ENCODE measurements at regions not wholly inside any gene's neighbourhood (a gene's known extent, or its start where the extent isn't known, plus 50 kb on each side); places are given as distances from the start of the nearest gene placed in this dataset.

DNA sequence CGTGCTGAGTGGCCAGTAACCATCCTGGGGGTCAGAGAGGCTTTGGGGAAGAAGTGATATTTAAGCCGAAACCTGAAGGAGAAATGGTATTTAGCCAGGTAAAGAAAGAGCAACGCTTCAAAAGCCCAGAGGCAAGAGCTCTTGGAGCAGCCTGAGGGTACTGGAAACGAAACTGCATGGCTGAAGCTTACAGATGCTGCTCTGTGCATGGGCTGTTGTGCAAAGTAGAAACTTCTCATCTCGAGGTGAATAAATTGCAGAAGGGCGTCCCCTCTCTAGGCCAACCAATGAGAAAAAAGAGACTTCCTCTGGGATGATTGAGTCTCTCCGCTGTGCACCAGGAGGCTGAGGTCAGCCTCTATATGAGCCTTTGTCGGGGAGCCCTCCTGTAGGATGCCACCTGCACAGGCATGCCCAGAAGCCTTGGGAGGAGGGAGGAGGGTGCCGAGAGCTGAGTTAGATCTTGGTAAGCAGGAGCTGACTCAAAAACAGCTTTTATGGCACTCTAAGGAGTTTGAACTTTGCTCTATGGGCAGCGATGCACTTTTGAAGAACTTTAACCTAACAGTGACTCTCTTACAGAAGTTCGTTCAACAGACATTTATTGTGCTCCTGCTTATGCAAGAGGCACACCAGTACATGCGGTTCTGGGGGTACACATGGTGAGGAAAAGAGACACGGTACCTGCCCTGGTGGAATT is 61.6 kb upstream of the EDN1 start:
- WGBS: 84% methylated on average over 12 of the region's 13 CpGs
- intact Hi-C loops (cut with DNase I): no loop called here
- TF ChIP-seq POLR2AphosphoS5 (IDR thresholded peaks at IDR 0.05) (no peak), POLR2A (IDR thresholded peaks at IDR 0.05; ENCODE audit: low read depth) (no peak), EP300 (IDR thresholded peaks at IDR 0.05) (no peak)
- TF ChIP-seq, protein P1, sequence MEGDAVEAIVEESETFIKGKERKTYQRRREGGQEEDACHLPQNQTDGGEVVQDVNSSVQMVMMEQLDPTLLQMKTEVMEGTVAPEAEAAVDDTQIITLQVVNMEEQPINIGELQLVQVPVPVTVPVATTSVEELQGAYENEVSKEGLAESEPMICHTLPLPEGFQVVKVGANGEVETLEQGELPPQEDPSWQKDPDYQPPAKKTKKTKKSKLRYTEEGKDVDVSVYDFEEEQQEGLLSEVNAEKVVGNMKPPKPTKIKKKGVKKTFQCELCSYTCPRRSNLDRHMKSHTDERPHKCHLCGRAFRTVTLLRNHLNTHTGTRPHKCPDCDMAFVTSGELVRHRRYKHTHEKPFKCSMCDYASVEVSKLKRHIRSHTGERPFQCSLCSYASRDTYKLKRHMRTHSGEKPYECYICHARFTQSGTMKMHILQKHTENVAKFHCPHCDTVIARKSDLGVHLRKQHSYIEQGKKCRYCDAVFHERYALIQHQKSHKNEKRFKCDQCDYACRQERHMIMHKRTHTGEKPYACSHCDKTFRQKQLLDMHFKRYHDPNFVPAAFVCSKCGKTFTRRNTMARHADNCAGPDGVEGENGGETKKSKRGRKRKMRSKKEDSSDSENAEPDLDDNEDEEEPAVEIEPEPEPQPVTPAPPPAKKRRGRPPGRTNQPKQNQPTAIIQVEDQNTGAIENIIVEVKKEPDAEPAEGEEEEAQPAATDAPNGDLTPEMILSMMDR (IDR thresholded peaks at IDR 0.05): no peak
- no peak overlapping the region for H3K4me3 ChIP-seq
- H3K4me1 ChIP-seq: peaks cover 0 to 5% (median 4%) of the 10 kb centered on the region in 4 donors
- no peaks in the 10 kb centered on the region for H3K9me3 ChIP-seq
- H3K27me3 ChIP-seq: peaks cover 0 to 20% (median 0%) of the 10 kb centered on the region in 4 donors
- no peaks in the 10 kb centered on the region for H3K36me3 ChIP-seq
- H3K27ac ChIP-seq (replicated peaks in 1 of 4): no peak overlapping the region
- DNase-seq (ENCODE audit: extremely low spot score): no peak

DNA sequence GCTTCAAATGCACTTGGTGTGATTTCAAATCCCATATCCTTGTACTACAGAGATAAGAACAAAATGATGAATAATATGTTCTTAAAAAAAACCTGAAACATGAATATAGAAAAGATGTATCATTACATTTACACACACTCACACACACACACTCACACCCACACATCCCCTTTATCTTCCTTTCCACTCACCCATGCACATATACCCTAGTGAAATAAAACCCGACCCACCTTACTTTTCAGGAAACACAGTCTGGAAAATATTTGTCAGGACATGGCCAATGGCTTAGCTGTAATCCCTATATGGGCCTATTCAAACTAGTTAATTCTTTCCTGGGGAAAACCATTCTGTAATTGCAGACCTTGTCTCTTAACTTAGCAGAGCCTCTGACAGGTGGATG is 60.8 kb upstream of the EDN1 start:
- Histone ChIP-seq H3K4me1 (peaks cover 0 to 12% (median 9%) of the 10 kb centered on the region in 4 donors), H3K9me3 (no peaks in the 10 kb centered on the region), H3K36me3 (no peaks in the 10 kb centered on the region), H3K27ac (replicated peaks in 1 of 4) (no peak overlapping the region), H3K27me3 (peaks cover 0 to 20% (median 0%) of the 10 kb centered on the region in 4 donors), H3K4me3 (no peak overlapping the region)
- DNase-seq (ENCODE audit: extremely low spot score): no peak
- intact Hi-C loops (cut with DNase I): no loop called here
- TF ChIP-seq POLR2A (IDR thresholded peaks at IDR 0.05; ENCODE audit: low read depth) (no peak), EP300 (IDR thresholded peaks at IDR 0.05) (no peak), POLR2AphosphoS5 (IDR thresholded peaks at IDR 0.05) (no peak)
- TF ChIP-seq, protein P1 (IDR thresholded peaks at IDR 0.05): no peak
- 87% methylated on average over 1 of the region's 1 CpG for WGBS

- Histone ChIP-seq H3K27me3 (peaks cover 0 to 20% (median 0%) of the 10 kb centered on the region in 4 donors), H3K4me3 (no peak overlapping the region), H3K4me1 (peaks cover 0 to 14% (median 9%) of the 10 kb centered on the region in 4 donors), H3K9me3 (no peaks in the 10 kb centered on the region), H3K36me3 (no peaks in the 10 kb centered on the region), H3K27ac (replicated peaks in 1 of 4) (no peak overlapping the region)
- 88% methylated on average over 6 of the region's 6 CpGs for WGBS
- no peak for DNase-seq (ENCODE audit: extremely low spot score)
- TF ChIP-seq POLR2A (IDR thresholded peaks at IDR 0.05; ENCODE audit: low read depth) (no peak), EP300 (IDR thresholded peaks at IDR 0.05) (no peak), POLR2AphosphoS5 (IDR thresholded peaks at IDR 0.05) (no peak)
- TF ChIP-seq, protein P1 (IDR thresholded peaks at IDR 0.05): no peak
- intact Hi-C loops (cut with DNase I): loop anchor here (10.0 kb wide), 1 partner anchor 646 kb away; no protein-coding TSS in a partner anchor
These were observed 59.6 kb upstream of the EDN1 start for GRCh38 chr6:12230523-12230922.

DNA sequence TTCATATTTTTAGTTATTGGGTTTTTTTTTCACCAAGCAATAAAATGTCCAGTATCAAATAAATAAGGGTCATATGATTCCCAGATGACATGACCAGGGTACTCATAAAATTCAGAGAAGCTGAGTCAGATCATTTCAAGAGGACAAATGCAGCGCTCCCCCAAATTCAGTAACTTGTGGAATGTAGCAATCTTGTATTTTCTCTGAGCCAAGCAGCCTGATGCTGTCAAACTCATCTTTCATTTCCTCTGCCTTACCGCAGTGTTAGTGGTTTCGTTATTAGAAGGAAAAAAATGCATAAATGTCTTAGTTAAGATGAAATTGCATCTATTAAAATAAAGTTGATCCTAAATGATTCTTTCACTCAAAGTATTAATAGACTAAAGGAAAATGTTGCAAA is 57.8 kb upstream of the EDN1 start:
- Histone ChIP-seq H3K27ac (replicated peaks in 1 of 4) (no peak overlapping the region), H3K9me3 (no peaks in the 10 kb centered on the region), H3K4me1 (peaks cover 0 to 14% (median 9%) of the 10 kb centered on the region in 4 donors), H3K36me3 (no peaks in the 10 kb centered on the region), H3K4me3 (no peak overlapping the region), H3K27me3 (peaks cover 0 to 17% (median 0%) of the 10 kb centered on the region in 4 donors)
- no peak for TF ChIP-seq EP300 (IDR thresholded peaks at IDR 0.05)
- TF ChIP-seq, protein P1 (IDR thresholded peaks at IDR 0.05): no peak
- no peak for TF ChIP-seq POLR2A (IDR thresholded peaks at IDR 0.05; ENCODE audit: low read depth)
- TF ChIP-seq POLR2AphosphoS5 (IDR thresholded peaks at IDR 0.05): no peak
- intact Hi-C loops (cut with DNase I): loop anchor here (10.0 kb wide), 1 partner anchor 648 kb away; no protein-coding TSS in a partner anchor
- DNase-seq (ENCODE audit: extremely low spot score): no peak
- 63% methylated on average over 3 of the region's 3 CpGs for WGBS

Measured in esophagus muscularis mucosa (tissue), 4 donors.